Endothelial cell of umbilical vein (primary cell): ENCODE measurements at regions not wholly inside any gene's neighbourhood (a gene's known extent, or its start where the extent isn't known, plus 50 kb on each side); places are given as distances from the start of the nearest gene placed in this dataset.

Experiments used
- BruUV-seq: library from RNA; stranded (reverse); fragments of 400-500 nt; replicated peaks from 2 replicates; lab custom pipeline; 2021; lab: Mats Ljungman, UMichigan
- CTCF ChIA-PET: fragments of 300-600, 350-600 bp; sonication (Branson Sonifier 250); formaldehyde crosslinking; loops from one replicate; lab custom pipeline; 2021; ENCODE audit warnings: antibody characterized with exemption, inconsistent platforms; lab: Charles Lee
- POLR2A ChIA-PET: fragments of 300-600, 350-600 bp; sonication (Branson Sonifier 250); formaldehyde crosslinking; loops from one replicate; lab custom pipeline; 2021; ENCODE audit warnings: antibody characterized with exemption, inconsistent platforms; lab: Charles Lee
- DNase-seq: peaks from one replicate; pipeline ENCODE4 v3.0.0-alpha.2; 2011; ENCODE audit warnings: low read depth, low spot score
- FAIRE-seq: peaks from 2 replicates; lab custom pipeline; 2011; peaks lifted over from hg19 to GRCh38; lab: Jason Lieb, UNC
- H2AFZ ChIP-seq: 2 replicates; pipeline ENCODE4 v1.6.0; 2012; ENCODE audit warnings: low read depth, low read length, control low read depth, inconsistent platforms
- H3K27ac ChIP-seq: 2 replicates; pipeline ENCODE4 v1.5.1; 2011; ENCODE audit warnings: low read depth, mild to moderate bottlenecking, control low read depth, low read length, moderate library complexity; ENCODE audit not compliant: insufficient read depth
- H3K27me3 ChIP-seq, 2 experiments: 2 replicates each; pipeline versions ENCODE4 v1.6.0 to v1.6.1; 2011; ENCODE audit warnings: low read length in 2 of 2, mixed read lengths in 1 of 2; ENCODE audit not compliant: control insufficient read depth in 2 of 2, insufficient read depth in 2 of 2
- H3K36me3 ChIP-seq, 2 experiments: 2 replicates in 1 of 2; 3 replicates in 1 of 2; pipeline ENCODE4 v1.5.1; 2011; ENCODE audit warnings: low read length in 2 of 2, mild to moderate bottlenecking in 1 of 2, moderate library complexity in 1 of 2; ENCODE audit not compliant: control insufficient read depth in 2 of 2, insufficient read depth in 2 of 2; ENCODE audit errors: extremely low read depth in 1 of 2
- H3K4me1 ChIP-seq: 3 replicates; pipeline ENCODE4 v1.5.1; 2011; ENCODE audit warnings: mild to moderate bottlenecking, low read length; ENCODE audit not compliant: control insufficient read depth, insufficient read depth; ENCODE audit errors: extremely low read depth
- H3K4me2 ChIP-seq: 2 replicates; pipeline ENCODE4 v1.6.1; 2011; ENCODE audit warnings: low read length, control low read depth, mixed read lengths; ENCODE audit not compliant: insufficient read depth
- H3K4me3 ChIP-seq, 3 experiments: fragments of 200-600 bp in 1 of 3; sonication (generic), shearing (Covaris generic) in 1 of 3; replicated peaks in 1 of 3; 2 replicates each; pipeline ENCODE4 v1.5.1; 2011 to 2016; ENCODE audit warnings: control low read depth in 3 of 3, low read length in 3 of 3, mild to moderate bottlenecking in 2 of 3, inconsistent platforms in 1 of 3, low read depth in 1 of 3, moderate library complexity in 1 of 3; ENCODE audit not compliant: insufficient read depth in 1 of 3
- H3K79me2 ChIP-seq: 2 replicates; pipeline ENCODE4 v1.6.0; 2012; ENCODE audit warnings: low read length, inconsistent platforms; ENCODE audit not compliant: control insufficient read depth, insufficient read depth
- H3K9ac ChIP-seq: replicated peaks from 2 replicates; pipeline ENCODE3; 2011; ENCODE audit warnings: low read length, control low read depth; ENCODE audit not compliant: insufficient read depth; ENCODE audit errors: extremely low read depth
- H3K9me1 ChIP-seq: replicated peaks from 3 replicates; pipeline ENCODE4 v1.6.0; 2011; ENCODE audit warnings: mild to moderate bottlenecking, low read length; ENCODE audit not compliant: control insufficient read depth, insufficient read depth; ENCODE audit errors: extremely low read depth
- H3K9me3 ChIP-seq: replicated peaks from 2 replicates; pipeline ENCODE4 v1.5.1; 2012; ENCODE audit warnings: low read length, inconsistent platforms; ENCODE audit not compliant: control insufficient read depth, insufficient read depth
- H4K20me1 ChIP-seq: replicated peaks from 2 replicates; pipeline ENCODE3; 2011; ENCODE audit warnings: mild to moderate bottlenecking, low read length; ENCODE audit not compliant: control insufficient read depth, insufficient read depth; ENCODE audit errors: extremely low read depth
- EZH2 ChIP-seq: IDR thresholded peaks from 2 replicates; pipeline ENCODE4 v1.6.1; 2012; ENCODE audit warnings: borderline replicate concordance, low read depth, mild to moderate bottlenecking, moderate library complexity, low read length, inconsistent platforms; ENCODE audit not compliant: severe bottlenecking
- FOS ChIP-seq: IDR thresholded peaks from 2 replicates; pipeline ENCODE4 v1.6.1; 2011; ENCODE audit warnings: mild to moderate bottlenecking, low read length, moderate library complexity, borderline replicate concordance; ENCODE audit not compliant: insufficient read depth
- GATA2 ChIP-seq: IDR thresholded peaks from 2 replicates; pipeline ENCODE4 v1.7.0; 2011; ENCODE audit warnings: low read depth, mild to moderate bottlenecking, moderate library complexity, mixed read lengths, low read length; ENCODE audit not compliant: insufficient read length, insufficient read depth
- JUN ChIP-seq: IDR thresholded peaks from 2 replicates; pipeline ENCODE4 v1.6.1; 2011; ENCODE audit warnings: borderline replicate concordance, low read depth; ENCODE audit not compliant: insufficient read length, insufficient read depth
- MYC ChIP-seq: IDR thresholded peaks from one replicate; pipeline ENCODE4 v1.6.1; 2011; ENCODE audit warnings: mild to moderate bottlenecking, low read depth, low read length
- POLR2A ChIP-seq: IDR thresholded peaks from 2 replicates; pipeline ENCODE4 v1.6.1; 2012; ENCODE audit warnings: low read depth, mild to moderate bottlenecking, control low read depth, low read length
- POLR2AphosphoS5 ChIP-seq: IDR thresholded peaks from 2 replicates; pipeline ENCODE4 v1.6.1; 2012; ENCODE audit warnings: low read depth, mild to moderate bottlenecking, control low read depth, low read length, moderate library complexity; ENCODE audit not compliant: insufficient read depth
- dilution Hi-C: fragments of 300-500 bp; cut with MboI; formaldehyde crosslinking; loops from one replicate; pipeline ENCODE4 v1.15.0; 2019; ENCODE audit warnings: low sequenced_read_pairs; ENCODE audit not compliant: extremely low pct_ligation_motif_present
- intact Hi-C: fragments of 100-400 bp; cut with micrococcal nuclease; formaldehyde crosslinking; loops from one replicate; pipeline ENCODE4 v1.10.0; 2022
- TF ChIP-seq, protein P1 (sequence below), 2 donors: IDR thresholded peaks; 1 replicate in 1 of 2; 2 replicates in 1 of 2; pipeline ENCODE4 v1.5.1; 2011; ENCODE audit warnings: low read length in 2 of 2, mild to moderate bottlenecking in 2 of 2, moderate library complexity in 2 of 2, control low read depth in 1 of 2, inconsistent platforms in 1 of 2, low read depth in 1 of 2; ENCODE audit not compliant: insufficient read depth in 1 of 2; ENCODE audit errors: extremely low read depth in 1 of 2
- TF ChIP-seq, protein P2 (sequence below): IDR thresholded peaks from 2 replicates; pipeline ENCODE4 v1.6.1; 2011; ENCODE audit not compliant: insufficient read depth, insufficient read length

DNA sequence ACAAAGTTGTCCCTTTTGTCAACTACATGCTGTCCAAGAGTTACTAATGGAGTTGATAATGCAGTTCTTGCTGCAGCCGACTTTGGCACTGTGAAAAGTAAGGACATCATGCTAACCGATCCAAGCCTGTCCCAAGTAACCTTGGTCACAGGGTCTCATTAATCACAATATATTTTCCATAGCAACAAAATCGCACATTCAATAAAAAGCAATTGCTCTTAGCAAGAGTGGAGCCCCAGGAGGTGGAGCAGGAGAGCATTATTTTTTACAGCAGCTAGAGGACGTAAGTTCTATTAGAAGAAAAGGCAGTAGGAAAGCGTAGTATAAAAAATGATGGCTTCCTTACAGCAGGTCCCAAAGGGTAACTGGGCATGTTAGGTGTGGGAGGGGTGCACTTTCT is 570.3 kb downstream of the EBF1 start:
- BruUV-seq = no TSS peak

More for the DNA sequence above, 570.3 kb downstream of the EBF1 start:
- no peaks in the 10 kb centered on the region for H4K20me1 ChIP-seq
- H3K9ac ChIP-seq = no peak overlapping the region
- H3K4me2 ChIP-seq = no peak overlapping the region
- CTCF ChIA-PET = no interaction called here
- H3K79me2 ChIP-seq = no peaks in the 10 kb centered on the region
- H3K27ac ChIP-seq = no peak overlapping the region
- no peak overlapping the region for H2AFZ ChIP-seq
- intact Hi-C loops = no loop called here
- no peak overlapping the region for H3K4me3 ChIP-seq
- H3K36me3 ChIP-seq = no peaks in the 10 kb centered on the region
- no peaks in the 10 kb centered on the region for H3K9me1 ChIP-seq
- FAIRE-seq (no peak), DNase-seq (no peak)
- TF ChIP-seq, protein P1, sequence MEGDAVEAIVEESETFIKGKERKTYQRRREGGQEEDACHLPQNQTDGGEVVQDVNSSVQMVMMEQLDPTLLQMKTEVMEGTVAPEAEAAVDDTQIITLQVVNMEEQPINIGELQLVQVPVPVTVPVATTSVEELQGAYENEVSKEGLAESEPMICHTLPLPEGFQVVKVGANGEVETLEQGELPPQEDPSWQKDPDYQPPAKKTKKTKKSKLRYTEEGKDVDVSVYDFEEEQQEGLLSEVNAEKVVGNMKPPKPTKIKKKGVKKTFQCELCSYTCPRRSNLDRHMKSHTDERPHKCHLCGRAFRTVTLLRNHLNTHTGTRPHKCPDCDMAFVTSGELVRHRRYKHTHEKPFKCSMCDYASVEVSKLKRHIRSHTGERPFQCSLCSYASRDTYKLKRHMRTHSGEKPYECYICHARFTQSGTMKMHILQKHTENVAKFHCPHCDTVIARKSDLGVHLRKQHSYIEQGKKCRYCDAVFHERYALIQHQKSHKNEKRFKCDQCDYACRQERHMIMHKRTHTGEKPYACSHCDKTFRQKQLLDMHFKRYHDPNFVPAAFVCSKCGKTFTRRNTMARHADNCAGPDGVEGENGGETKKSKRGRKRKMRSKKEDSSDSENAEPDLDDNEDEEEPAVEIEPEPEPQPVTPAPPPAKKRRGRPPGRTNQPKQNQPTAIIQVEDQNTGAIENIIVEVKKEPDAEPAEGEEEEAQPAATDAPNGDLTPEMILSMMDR (IDR thresholded peaks at IDR 0.05; ENCODE audit: extremely low read depth in 1 of 2, insufficient read depth in 1 of 2, low read depth in 1 of 2, low read length in 2 of 2) = no peak
- TF ChIP-seq MYC (no peak), POLR2A (no peak), JUN (no peak), FOS (no peak), GATA2 (no peak), EZH2 (no peak), POLR2AphosphoS5 (no peak)
- TF ChIP-seq, protein P2, sequence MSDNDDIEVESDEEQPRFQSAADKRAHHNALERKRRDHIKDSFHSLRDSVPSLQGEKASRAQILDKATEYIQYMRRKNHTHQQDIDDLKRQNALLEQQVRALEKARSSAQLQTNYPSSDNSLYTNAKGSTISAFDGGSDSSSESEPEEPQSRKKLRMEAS = no peak
- POLR2A ChIA-PET = no interaction called here
- no peaks in the 10 kb centered on the region for H3K27me3 ChIP-seq
- no peaks in the 10 kb centered on the region for H3K9me3 ChIP-seq
- dilution Hi-C loops = no loop called here
- H3K4me1 ChIP-seq = no peaks in the 10 kb centered on the region
